Heart left ventricle (tissue), 16 donors: ENCODE measurements at regions not wholly inside any gene's neighbourhood (a gene's known extent, or its start where the extent isn't known, plus 50 kb on each side); places are given as distances from the start of the nearest gene placed in this dataset.

ENCODE experiments used
- ATAC-seq, 4 donors: fragments of 200-7000 bp; cut with Tn5 transposase; one replicate each; pipeline ENCODE4 v1.9.1; 2020 to 2022; ENCODE audit warnings: moderate library complexity in 4 of 4, mild to moderate bottlenecking in 3 of 4, moderate number of reproducible peaks in 1 of 4
- DNase-seq, 5 donors: peaks; one replicate each; pipeline ENCODE4 v3.0.0-alpha.2; 2020
- H3K27ac ChIP-seq, 12 donors: fragments of 200-600 bp; sonication (generic) in 4 of 12; one replicate each; pipeline versions ENCODE4 v1.5.0 to v1.8.0; 2016 to 2022; ENCODE audit warnings: mild to moderate bottlenecking in 2 of 12
- H3K27me3 ChIP-seq, 9 donors: fragments of 200-600 bp; sonication (generic) in 2 of 9; one replicate each; pipeline versions ENCODE4 v1.5.1 to v1.8.0; 2016 to 2022; ENCODE audit warnings: mild to moderate bottlenecking in 3 of 9
- H3K36me3 ChIP-seq, 9 donors: fragments of 200-600 bp; sonication (generic) in 2 of 9; one replicate each; pipeline versions ENCODE4 v1.5.0 to v1.8.0; 2018 to 2022; ENCODE audit warnings: mild to moderate bottlenecking in 2 of 9
- H3K4me1 ChIP-seq, 12 donors: fragments of 200-600 bp; sonication (generic) in 4 of 12; one replicate each; pipeline versions ENCODE4 v1.5.0 to v1.8.0; 2016 to 2022; ENCODE audit warnings: mild to moderate bottlenecking in 3 of 12
- H3K4me3 ChIP-seq, 12 donors: fragments of 200-600 bp; sonication (generic) in 4 of 12; one replicate each; pipeline versions ENCODE4 v1.5.0 to v1.8.0; 2017 to 2022; ENCODE audit warnings: mild to moderate bottlenecking in 9 of 12, moderate library complexity in 4 of 12
- H3K9me3 ChIP-seq, 12 donors: fragments of 200-600 bp; sonication (generic) in 4 of 12; one replicate each; pipeline versions ENCODE4 v1.5.0 to v1.8.0; 2016 to 2022; ENCODE audit warnings: mild to moderate bottlenecking in 1 of 12
- CTCF ChIP-seq, 12 donors: fragments of 200-600 bp; sonication (generic) in 4 of 12; IDR thresholded peaks; one replicate each; pipeline versions ENCODE4 v1.5.0 to v1.8.0; 2018 to 2022; ENCODE audit warnings: antibody characterized with exemption in 12 of 12, mild to moderate bottlenecking in 5 of 12
- POLR2A ChIP-seq, 2 donors: fragments of 450-650 bp; IDR thresholded peaks; one replicate each; pipeline ENCODE4 v1.6.1; 2017; ENCODE audit warnings: antibody characterized with exemption in 2 of 2, mild to moderate bottlenecking in 2 of 2, moderate library complexity in 2 of 2
- WGBS, 4 donors: extraction: QIAGEN DNeasy Blood & Tissue Kit in 2 of 4; methylation state at CpG; one replicate each; pipeline versions ENCODE4 v1.1.5 to v1.1.7; 2013 to 2018; 5-methylcytosine and 5-hydroxymethylcytosine counted together
- intact Hi-C, 10 donors: fragments of 100-400 bp; cut with DNase I; formaldehyde crosslinking; loops; one replicate each; pipeline versions ENCODE4 v1.11.1 to v1.14.2; 2022
- donor health status: ischemic (EF 13 %, LVEDD 7.1; RV severe dilation, severe dysfunction).
- donor health status: healthy with polysubstance abuse.
- donor health status: DM: no; HTN: yes; CAD: no.
- donor health status: DM: no; HTN: no; CAD: no.
- donor health status: ischemic (EF 25% LVEDD 6.9; RV normal size, moderate dysfunction).
- donor health status: ischemic (EF 25% LVEDD 5.7; RV mildly dilated, moderate dysfunction).
- donor health status: healthy.
- donor health status: DM: yes; HTN: yes; CAD: no.
- donor health status: ischemic (EF 35%, LVEDD 5.7; RV mildly dilated, moderate dysfunction).
- donor health status: nonischemic (EF 11% LVEDD 7.7; RV severe dilation, severe dysfunction).
- donor health status: DM: yes; HTN: yes; CAD: no.
- donor health status: PGD.
- donor health status: ischemic (EF 29% LVEDD 5.4; RV normal size, mild dysfunction).
- donor health status: nonischemic (EF 23%, LVEDD 6.1; RV moderate dilation, normal function).

- H3K4me3 ChIP-seq: no peak overlapping the region
- ATAC-seq (no peak), DNase-seq (no peak)
- TF ChIP-seq CTCF (IDR thresholded peaks at IDR 0.05) (no peak), POLR2A (IDR thresholded peaks at IDR 0.05) (no peak)
- H3K36me3 ChIP-seq: no peaks in the 10 kb centered on the region
- no peaks in the 10 kb centered on the region for H3K27me3 ChIP-seq
- H3K27ac ChIP-seq: no peak overlapping the region
- no peaks in the 10 kb centered on the region for H3K4me1 ChIP-seq
- H3K9me3 ChIP-seq: no peaks in the 10 kb centered on the region
- intact Hi-C loops: no loop called here
- WGBS, 4 donors: 48 to 63% (median 60%) methylated on average over 1 of the region's 1 CpG
Observed at GRCh38 chr1:191953526-191953925, 204.7 kb upstream of the RGS18 start.

GRCh38 chr1:191959856-191960255 is 198.4 kb upstream of the RGS18 start:
- WGBS, 4 donors: 75 to 88% (median 81%) methylated on average over 4 of the region's 4 CpGs

GRCh38 chr1:191963286-191963685 is 195.0 kb upstream of the RGS18 start:
- Histone ChIP-seq H3K27me3 (no peaks in the 10 kb centered on the region), H3K4me1 (peaks cover 0 to 5% (median 0%) of the 10 kb centered on the region in 12 donors), H3K27ac (peak overlapping the region in 1 of 12 donors; percentile 48), H3K36me3 (no peaks in the 10 kb centered on the region), H3K4me3 (no peak overlapping the region), H3K9me3 (no peaks in the 10 kb centered on the region)
- ATAC-seq: no peak
- no peak for TF ChIP-seq CTCF (IDR thresholded peaks at IDR 0.05)
- no peak for TF ChIP-seq POLR2A (IDR thresholded peaks at IDR 0.05)
- DNase-seq: no peak
- intact Hi-C loops: no loop called here
- WGBS, 4 donors: 62 to 70% (median 65%) methylated on average over 2 of the region's 2 CpGs

More at GRCh38 chr1:191959856-191960255, 198.4 kb upstream of the RGS18 start:
- no peaks in the 10 kb centered on the region for H3K36me3 ChIP-seq
- H3K27ac ChIP-seq: no peak overlapping the region
- peaks cover 0 to 5% (median 0%) of the 10 kb centered on the region in 12 donors for H3K4me1 ChIP-seq
- H3K27me3 ChIP-seq: no peaks in the 10 kb centered on the region
- TF ChIP-seq CTCF (IDR thresholded peaks at IDR 0.05): no peak
- TF ChIP-seq POLR2A (IDR thresholded peaks at IDR 0.05): no peak
- intact Hi-C loops: no loop called here
- H3K4me3 ChIP-seq: no peak overlapping the region
- DNase-seq (no peak), ATAC-seq (no peak)
- no peaks in the 10 kb centered on the region for H3K9me3 ChIP-seq

- 21 to 26% (median 23%) methylated on average over 3 of the region's 3 CpGs for WGBS, 4 donors
- Histone ChIP-seq H3K27me3 (no peaks in the 10 kb centered on the region), H3K27ac (peak overlapping the region in 2 of 12 donors; percentile 33 to 48), H3K36me3 (no peaks in the 10 kb centered on the region), H3K4me1 (peaks cover 0 to 5% (median 0%) of the 10 kb centered on the region in 12 donors), H3K9me3 (no peaks in the 10 kb centered on the region), H3K4me3 (no peak overlapping the region)
- DNase-seq: no peak
- intact Hi-C loops: no loop called here
- TF ChIP-seq CTCF (IDR thresholded peaks at IDR 0.05) (no peak), POLR2A (IDR thresholded peaks at IDR 0.05) (no peak)
- ATAC-seq: peak in 3 of 4 donors; percentile 33 to 62 (median 60)
Observed at GRCh38 chr1:191963781-191964455, 194.3 kb upstream of the RGS18 start.
